ENCODE measurements at regions not wholly inside any gene's neighbourhood (a gene's known extent, or its start where the extent isn't known, plus 50 kb on each side); places are given as distances from the start of the nearest gene placed in this dataset.

DNA sequence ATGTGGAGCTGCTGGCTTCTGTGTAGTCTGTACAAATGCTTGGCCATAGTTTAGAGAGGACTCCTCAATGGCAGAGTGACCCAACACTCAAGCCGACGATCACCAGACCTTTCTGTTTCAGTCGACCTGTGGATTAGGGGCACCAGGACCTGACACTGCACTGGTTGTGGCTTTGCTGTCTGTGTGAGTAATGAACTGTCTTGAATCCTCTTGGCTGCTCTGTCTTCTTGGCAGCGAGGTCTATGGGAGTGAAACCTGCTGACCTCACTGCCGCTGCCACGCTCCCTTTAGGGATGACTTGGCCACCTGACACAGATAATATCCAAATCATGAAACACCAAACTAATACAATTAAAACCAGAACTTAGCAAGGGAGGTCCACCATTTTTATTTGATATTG, 83.5 kb upstream of the C14orf180 start:
- no peak for TF ChIP-seq FOXA1 (IDR thresholded peaks at IDR 0.05)
- TF ChIP-seq, protein P1, sequence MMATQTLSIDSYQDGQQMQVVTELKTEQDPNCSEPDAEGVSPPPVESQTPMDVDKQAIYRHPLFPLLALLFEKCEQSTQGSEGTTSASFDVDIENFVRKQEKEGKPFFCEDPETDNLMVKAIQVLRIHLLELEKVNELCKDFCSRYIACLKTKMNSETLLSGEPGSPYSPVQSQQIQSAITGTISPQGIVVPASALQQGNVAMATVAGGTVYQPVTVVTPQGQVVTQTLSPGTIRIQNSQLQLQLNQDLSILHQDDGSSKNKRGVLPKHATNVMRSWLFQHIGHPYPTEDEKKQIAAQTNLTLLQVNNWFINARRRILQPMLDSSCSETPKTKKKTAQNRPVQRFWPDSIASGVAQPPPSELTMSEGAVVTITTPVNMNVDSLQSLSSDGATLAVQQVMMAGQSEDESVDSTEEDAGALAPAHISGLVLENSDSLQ (IDR thresholded peaks at IDR 0.05): no peak

Data from HEK293T (cell line).